Activated B cell treated with CpG ODN at 0.5 μM for 24 hours (primary cell): ENCODE measurements at regions not wholly inside any gene's neighbourhood (a gene's known extent, or its start where the extent isn't known, plus 50 kb on each side); places are given as distances from the start of the nearest gene placed in this dataset.

Experiments used
- ATAC-seq: fragments of 200-7000 bp; cut with Tn5 transposase; one replicate; pipeline ENCODE4 v1.10.0; 2021; ENCODE audit warnings: low read depth, mild to moderate bottlenecking, moderate library complexity
- CTCF ChIA-PET: fragments of 350-600 bp; sonication (Branson Sonifier 250); formaldehyde crosslinking; loops from one replicate; lab custom pipeline; 2021; ENCODE audit warnings: antibody characterized with exemption; lab: Charles Lee
- POLR2A ChIA-PET: fragments of 350-600 bp; sonication (Branson Sonifier 250); formaldehyde crosslinking; loops from one replicate; lab custom pipeline; 2021; ENCODE audit warnings: antibody characterized with exemption; lab: Charles Lee
- DNase-seq: peaks from one replicate; pipeline ENCODE4 v3.0.0; 2022
- H3K27ac Mint-ChIP-seq: one replicate; pipeline ENCODE4 v1.8.0; 2020; ENCODE audit warnings: mixed read lengths
- H3K27me3 Mint-ChIP-seq: one replicate; pipeline ENCODE4 v1.8.0; 2021; ENCODE audit warnings: mixed read lengths
- H3K36me3 Mint-ChIP-seq: one replicate; pipeline ENCODE4 v1.8.0; 2021; ENCODE audit warnings: low read depth, mixed read lengths
- H3K4me1 Mint-ChIP-seq: one replicate; pipeline ENCODE4 v1.8.0; 2021; ENCODE audit warnings: mixed read lengths
- H3K4me3 Mint-ChIP-seq: one replicate; pipeline ENCODE4 v1.8.0; 2020; ENCODE audit warnings: mild to moderate bottlenecking, mixed read lengths
- H3K9me3 Mint-ChIP-seq: one replicate; pipeline ENCODE4 v1.8.0; 2020; ENCODE audit warnings: mixed read lengths
- CTCF ChIP-seq: fragments of 200-600 bp; IDR thresholded peaks from one replicate; pipeline ENCODE4 v1.8.0; 2022; ENCODE audit warnings: antibody characterized with exemption, mild to moderate bottlenecking
- intact Hi-C: fragments of 100-400 bp; cut with micrococcal nuclease; formaldehyde crosslinking; loops from one replicate; pipeline ENCODE4 v1.15.1; 2024

GRCh38 chr5:82863266-82863665 is 213.9 kb downstream of the TMEM167A start:
- DNase-seq (no peak), ATAC-seq (no peak)
- Mint-ChIP-seq H3K4me3 (no peak overlapping the region), H3K36me3 (no peaks in the 10 kb centered on the region), H3K9me3 (no peaks in the 10 kb centered on the region), H3K27me3 (no peaks in the 10 kb centered on the region), H3K27ac (no peak overlapping the region), H3K4me1 (no peaks in the 10 kb centered on the region)
- CTCF ChIA-PET, result no interaction called here
- POLR2A ChIA-PET, result no interaction called here
- TF ChIP-seq CTCF, result no peak
- intact Hi-C loops, result no loop called here

GRCh38 chr5:82862711-82863110 is 214.5 kb downstream of the TMEM167A start:
- TF ChIP-seq CTCF, result no peak
- H3K9me3 Mint-ChIP-seq, result no peaks in the 10 kb centered on the region
- H3K27me3 Mint-ChIP-seq, result no peaks in the 10 kb centered on the region
- no peak overlapping the region for H3K4me3 Mint-ChIP-seq
- H3K27ac Mint-ChIP-seq, result no peak overlapping the region
- ATAC-seq (no peak), DNase-seq (no peak)
- no peaks in the 10 kb centered on the region for H3K36me3 Mint-ChIP-seq
- intact Hi-C loops, result no loop called here
- ChIA-PET POLR2A (no interaction called here), CTCF (no interaction called here)
- no peaks in the 10 kb centered on the region for H3K4me1 Mint-ChIP-seq

GRCh38 chr5:82862261-82862660 is 214.9 kb downstream of the TMEM167A start:
- Mint-ChIP-seq H3K27me3 (no peaks in the 10 kb centered on the region), H3K4me3 (no peak overlapping the region), H3K9me3 (no peaks in the 10 kb centered on the region), H3K36me3 (no peaks in the 10 kb centered on the region), H3K27ac (no peak overlapping the region), H3K4me1 (no peaks in the 10 kb centered on the region)
- ATAC-seq, result no peak
- intact Hi-C loops, result no loop called here
- POLR2A ChIA-PET, result no interaction called here
- TF ChIP-seq CTCF, result no peak
- CTCF ChIA-PET, result no interaction called here
- no peak for DNase-seq

GRCh38 chr5:82861701-82862100 is 215.5 kb downstream of the TMEM167A start:
- Mint-ChIP-seq H3K27me3 (no peaks in the 10 kb centered on the region), H3K36me3 (no peaks in the 10 kb centered on the region), H3K4me1 (no peaks in the 10 kb centered on the region), H3K4me3 (no peak overlapping the region), H3K27ac (no peak overlapping the region), H3K9me3 (no peaks in the 10 kb centered on the region)
- TF ChIP-seq CTCF, result no peak
- ChIA-PET POLR2A (interaction anchor here (0.5 to 0.7 kb wide), 2 partner anchors 10 to 340 kb away, joined by 3 to 6 read pairs; no protein-coding TSS in a partner anchor), CTCF (no interaction called here)
- DNase-seq (no peak), ATAC-seq (no peak)
- intact Hi-C loops, result no loop called here

- intact Hi-C loops, result no loop called here
- Mint-ChIP-seq H3K27ac (no peak overlapping the region), H3K4me3 (no peak overlapping the region), H3K4me1 (no peaks in the 10 kb centered on the region), H3K27me3 (no peaks in the 10 kb centered on the region), H3K36me3 (no peaks in the 10 kb centered on the region), H3K9me3 (no peaks in the 10 kb centered on the region)
- ChIA-PET POLR2A (no interaction called here), CTCF (no interaction called here)
- ATAC-seq, result no peak
- no peak for TF ChIP-seq CTCF
- DNase-seq, result no peak
Observed at GRCh38 chr5:82859451-82860140, 217.6 kb downstream of the TMEM167A start.
